Panc1 (cell line): ENCODE measurements at regions not wholly inside any gene's neighbourhood (a gene's known extent, or its start where the extent isn't known, plus 50 kb on each side); places are given as distances from the start of the nearest gene placed in this dataset.

Experiments used
- ATAC-seq: fragments of 200-7000 bp; cut with Tn5 transposase; 2 replicates; pipeline ENCODE4 v1.9.1; 2020; ENCODE audit warnings: mild to moderate bottlenecking, moderate library complexity
- BruUV-seq: library from RNA; stranded (reverse); fragments of 400-500 nt; replicated peaks from 2 replicates; lab custom pipeline; 2021; lab: Mats Ljungman, UMichigan
- CTCF ChIA-PET: fragments of 300-600 bp; sonication (Branson Sonifier 250); formaldehyde crosslinking; loops from one replicate; lab custom pipeline; 2022; ENCODE audit warnings: antibody characterized with exemption; lab: Charles Lee
- POLR2A ChIA-PET: fragments of 300-600 bp; sonication (Branson Sonifier 250); formaldehyde crosslinking; loops from one replicate; lab custom pipeline; 2022; ENCODE audit warnings: antibody characterized with exemption; lab: Charles Lee
- DNase-seq: peaks from one replicate; pipeline ENCODE4 v3.0.0-alpha.2; 2010; ENCODE audit warnings: low read depth, low spot score
- H3K27ac ChIP-seq: 2 replicates; pipeline ENCODE4 v1.5.1; 2011; ENCODE audit warnings: mild to moderate bottlenecking, low read length, inconsistent platforms
- H3K27me3 ChIP-seq: fragments of 200-500 bp; sonication (Bioruptor generic); 2 replicates; pipeline ENCODE4 v1.6.0; 2014; ENCODE audit warnings: low read length, inconsistent platforms; ENCODE audit not compliant: control insufficient read depth, insufficient read depth
- H3K36me3 ChIP-seq: fragments of 200-500 bp; sonication (Bioruptor generic); 2 replicates; pipeline ENCODE4 v1.5.1; 2014; ENCODE audit warnings: inconsistent platforms, mild to moderate bottlenecking, low read length, moderate library complexity; ENCODE audit not compliant: control insufficient read depth, insufficient read depth
- H3K4me1 ChIP-seq: 2 replicates; pipeline ENCODE4 v1.5.1; 2011; ENCODE audit warnings: inconsistent platforms, mild to moderate bottlenecking, low read length, moderate library complexity; ENCODE audit not compliant: control insufficient read depth, insufficient read depth
- H3K4me3 ChIP-seq, 2 experiments: 2 replicates each; pipeline ENCODE4 v1.5.1; 2011 to 2012; ENCODE audit warnings: low read depth in 2 of 2, low read length in 2 of 2, mild to moderate bottlenecking in 2 of 2, inconsistent platforms in 1 of 2, moderate library complexity in 1 of 2
- H3K9me3 ChIP-seq: fragments of 200-500 bp; sonication (Bioruptor generic); 2 replicates; pipeline ENCODE4 v1.5.1; 2014; ENCODE audit warnings: low read depth, mild to moderate bottlenecking, inconsistent platforms, low read length, moderate library complexity; ENCODE audit not compliant: control insufficient read depth, insufficient read depth
- CTCF ChIP-seq: fragments of 450-650 bp; IDR thresholded peaks from 2 replicates; pipeline ENCODE4 v1.5.1; 2017; ENCODE audit warnings: mild to moderate bottlenecking
- POLR2AphosphoS5 ChIP-seq: IDR thresholded peaks from 2 replicates; pipeline ENCODE4 v1.6.1; 2012; ENCODE audit warnings: mild to moderate bottlenecking, low read depth, low read length, moderate library complexity
- REST ChIP-seq, 2 experiments: IDR thresholded peaks; 2 replicates each; pipeline ENCODE4 v1.6.1; 2011 to 2012; ENCODE audit warnings: low read depth in 2 of 2, control low read depth in 1 of 2, low read length in 1 of 2, mild to moderate bottlenecking in 1 of 2, moderate library complexity in 1 of 2; ENCODE audit not compliant: insufficient read depth in 1 of 2
- SIN3A ChIP-seq: IDR thresholded peaks from 2 replicates; pipeline ENCODE4 v1.6.1; 2012; ENCODE audit warnings: low read depth, mild to moderate bottlenecking, low read length, moderate library complexity, borderline replicate concordance; ENCODE audit not compliant: insufficient read depth
- TCF7L2 ChIP-seq: IDR thresholded peaks from 2 replicates; pipeline ENCODE4 v1.6.1; 2011; ENCODE audit warnings: mild to moderate bottlenecking, low read depth, low read length, inconsistent platforms
- in situ Hi-C: cut with HindIII; loops from 2 replicates; pipeline ENCODE4 v1.10.0; 2016; ENCODE audit warnings: low sequenced_read_pairs, low pct_unique_long_range_greater_than_20kb
- intact Hi-C: fragments of 100-400 bp; cut with micrococcal nuclease; formaldehyde crosslinking; loops from one replicate; pipeline ENCODE4 v1.10.0; 2022; ENCODE audit not compliant: unreplicated experiment

GRCh38 chrX:39670281-39670680, 427.5 kb downstream of the BCOR start:
- H3K27ac ChIP-seq: no peak overlapping the region
- BruUV-seq: no TSS peak
- H3K36me3 ChIP-seq: no peaks in the 10 kb centered on the region
- DNase-seq (no peak), ATAC-seq (no peak)
- H3K27me3 ChIP-seq: no peaks in the 10 kb centered on the region
- TF ChIP-seq CTCF: no peak
- no peak for TF ChIP-seq REST (IDR thresholded peaks at IDR 0.05; ENCODE audit: insufficient read depth in 1 of 2, low read depth in 2 of 2, low read length in 1 of 2)
- no peak for TF ChIP-seq POLR2AphosphoS5
- no peak for TF ChIP-seq TCF7L2
- intact Hi-C loops: no loop called here
- CTCF ChIA-PET: no interaction called here
- H3K9me3 ChIP-seq: no peaks in the 10 kb centered on the region
- POLR2A ChIA-PET: no interaction called here
- in situ Hi-C loops: no loop called here
- no peaks in the 10 kb centered on the region for H3K4me1 ChIP-seq
- no peak overlapping the region for H3K4me3 ChIP-seq

GRCh38 chrX:39672405-39672804, 425.4 kb downstream of the BCOR start:
- no peaks in the 10 kb centered on the region for H3K27me3 ChIP-seq

More at GRCh38 chrX:39672405-39672804, 425.4 kb downstream of the BCOR start:
- H3K36me3 ChIP-seq: no peaks in the 10 kb centered on the region
- H3K4me1 ChIP-seq: no peaks in the 10 kb centered on the region
- DNase-seq (no peak), ATAC-seq (no peak)
- no peak for TF ChIP-seq SIN3A
- no peak for TF ChIP-seq TCF7L2
- no peak for TF ChIP-seq CTCF
- TF ChIP-seq POLR2AphosphoS5: no peak
- CTCF ChIA-PET: no interaction called here
- no peak overlapping the region for H3K27ac ChIP-seq
- no peaks in the 10 kb centered on the region for H3K9me3 ChIP-seq
- no TSS peak for BruUV-seq
- in situ Hi-C loops (no loop called here), intact Hi-C loops (no loop called here)
- POLR2A ChIA-PET: no interaction called here
- no peak overlapping the region for H3K4me3 ChIP-seq
